Heart right ventricle (tissue), 16 donors: ENCODE measurements at regions not wholly inside any gene's neighbourhood (a gene's known extent, or its start where the extent isn't known, plus 50 kb on each side); places are given as distances from the start of the nearest gene placed in this dataset.

Experiments used
- ATAC-seq, 8 donors: fragments of 200-7000 bp; cut with Tn5 transposase; one replicate each; pipeline ENCODE4 v1.9.1; 2020; ENCODE audit warnings: mild to moderate bottlenecking in 8 of 8, moderate library complexity in 8 of 8, moderate number of reproducible peaks in 1 of 8
- DNase-seq, 2 donors: peaks; one replicate each; pipeline ENCODE4 v3.0.0-alpha.2; 2020
- H3K27ac ChIP-seq, 10 donors: fragments of 200-600 bp; sonication (generic) in 2 of 10; one replicate each; pipeline versions ENCODE4 v1.5.0 to v1.8.0; 2020 to 2022; ENCODE audit warnings: mild to moderate bottlenecking in 3 of 10
- H3K27me3 ChIP-seq, 7 donors: fragments of 200-600 bp; one replicate each; pipeline ENCODE4 v1.8.0; 2021 to 2022; ENCODE audit warnings: mild to moderate bottlenecking in 2 of 7
- H3K36me3 ChIP-seq, 9 donors: fragments of 200-600 bp; sonication (generic) in 1 of 9; one replicate each; pipeline versions ENCODE4 v1.5.0 to v1.8.0; 2020 to 2022; ENCODE audit warnings: mild to moderate bottlenecking in 2 of 9
- H3K4me1 ChIP-seq, 9 donors: fragments of 200-600 bp; sonication (generic) in 1 of 9; one replicate each; pipeline versions ENCODE4 v1.5.0 to v1.8.0; 2020 to 2022; ENCODE audit warnings: mild to moderate bottlenecking in 4 of 9
- H3K4me3 ChIP-seq, 10 donors: fragments of 200-600 bp; sonication (generic) in 2 of 10; one replicate each; pipeline versions ENCODE4 v1.5.0 to v1.8.0; 2020 to 2022; ENCODE audit warnings: mild to moderate bottlenecking in 7 of 10, moderate library complexity in 2 of 10
- H3K9me3 ChIP-seq, 11 donors: fragments of 200-600 bp in 10 of 11; sonication (generic) in 2 of 11; one replicate each; pipeline versions ENCODE4 v1.5.0 to v1.8.0; 2013 to 2022; ENCODE audit warnings: mild to moderate bottlenecking in 2 of 11, control low read depth in 1 of 11, moderate library complexity in 1 of 11
- WGBS, 2 donors: extraction: QIAGEN DNeasy Blood & Tissue Kit; methylation state at CpG; one replicate each; pipeline ENCODE4 v1.1.7; 2013; ENCODE audit warnings: inconsistent platforms in 1 of 2; 5-methylcytosine and 5-hydroxymethylcytosine counted together
- intact Hi-C, 10 donors: fragments of 100-400 bp; cut with DNase I; formaldehyde crosslinking; loops; one replicate each; pipeline versions ENCODE4 v1.11.1 to v1.14.2; 2022
- TF ChIP-seq, protein P1 (sequence below), 9 donors: fragments of 200-600 bp; sonication (generic) in 2 of 9; IDR thresholded peaks; one replicate each; pipeline versions ENCODE4 v1.5.0 to v1.8.0; 2021 to 2022; ENCODE audit warnings: antibody characterized with exemption in 9 of 9, mild to moderate bottlenecking in 5 of 9, moderate library complexity in 1 of 9
- donor health status: Arrhythmogenic right ventricular cardiomyopathy.
- donor health status: ischemic (EF 13 %, LVEDD 7.1; RV severe dilation, severe dysfunction).
- donor health status: healthy with polysubstance abuse.
- donor health status: DM: no; HTN: yes; CAD: no.
- donor health status: DM: no; HTN: no; CAD: no.
- donor health status: ischemic (EF 25% LVEDD 6.9; RV normal size, moderate dysfunction).
- donor health status: ischemic (EF 25% LVEDD 5.7; RV mildly dilated, moderate dysfunction).
- donor health status: healthy.
- donor health status: DM: yes; HTN: yes; CAD: no.
- donor health status: Ischemic cardiomyopathy.
- donor health status: ischemic (EF 35%, LVEDD 5.7; RV mildly dilated, moderate dysfunction).
- donor health status: nonischemic (EF 11% LVEDD 7.7; RV severe dilation, severe dysfunction).
- donor health status: DM: yes; HTN: yes; CAD: no.
- donor health status: PGD.
- donor health status: ischemic (EF 29% LVEDD 5.4; RV normal size, mild dysfunction).
- donor health status: nonischemic (EF 23%, LVEDD 6.1; RV moderate dilation, normal function).

DNA sequence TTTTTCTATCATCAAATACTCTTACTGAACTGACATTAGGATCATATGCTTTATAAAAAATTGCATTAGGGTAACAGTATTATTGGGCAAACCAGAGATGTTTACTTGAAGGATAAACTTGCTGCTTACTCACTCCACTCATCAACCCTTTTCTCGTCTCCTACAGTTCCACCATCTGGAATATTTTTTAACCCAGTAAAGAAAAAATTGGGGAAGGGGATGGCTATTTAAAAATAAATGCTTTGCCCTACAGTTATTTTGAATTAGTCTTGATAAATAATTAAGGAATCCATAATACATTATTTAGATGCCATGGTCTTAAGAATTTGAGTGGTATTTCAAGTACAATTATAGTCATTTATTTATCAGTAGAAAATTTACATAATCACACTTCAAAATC lies 225.8 kb downstream of the MEF2C start:
- intact Hi-C loops: no loop called here
- WGBS, 2 donors: 63 to 71% methylated on average over 1 of the region's 1 CpG
- H3K27me3 ChIP-seq: peaks cover 0 to 100% (median 88%) of the 10 kb centered on the region in 7 donors

DNA sequence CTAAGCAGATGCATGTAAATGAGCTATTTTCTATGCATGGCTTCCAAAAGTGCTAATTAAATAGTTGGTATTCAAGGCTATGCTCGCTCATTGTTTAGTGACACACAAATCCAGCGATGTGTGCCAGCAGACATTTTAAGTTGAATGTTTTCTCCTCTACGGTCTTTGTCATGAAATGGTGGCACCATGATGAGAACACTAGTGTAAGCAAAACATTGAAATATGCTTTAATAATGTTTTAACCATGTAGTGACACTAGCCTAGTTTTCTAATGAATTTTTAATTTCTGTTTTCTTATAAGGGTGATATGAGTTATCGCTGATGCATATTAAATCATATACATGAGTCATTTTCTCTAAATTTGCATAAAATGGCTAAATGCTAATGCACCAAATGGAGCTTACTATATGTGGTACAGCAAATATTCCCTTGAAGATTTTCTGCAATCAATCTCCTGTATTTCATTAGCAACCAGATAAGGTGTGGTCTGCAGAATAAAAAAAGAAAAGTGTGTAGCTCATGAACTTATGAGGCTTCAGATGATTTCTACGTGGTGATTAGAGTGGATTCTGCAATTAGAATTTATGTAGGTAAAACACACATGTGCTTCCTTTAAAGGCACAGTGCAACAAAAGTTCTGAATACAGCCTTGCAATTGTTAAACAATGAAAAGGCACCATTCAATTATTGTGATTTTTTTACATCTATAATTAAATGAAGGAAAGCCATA lies 226.6 kb downstream of the MEF2C start:
- no peak overlapping the region for H3K4me3 ChIP-seq
- DNase-seq (no peak), ATAC-seq (no peak)
- H3K27ac ChIP-seq: no peak overlapping the region
- intact Hi-C loops: no loop called here
- 72 to 75% methylated on average over 5 of the region's 5 CpGs for WGBS, 2 donors
- H3K9me3 ChIP-seq: no peaks in the 10 kb centered on the region
- TF ChIP-seq, protein P1, sequence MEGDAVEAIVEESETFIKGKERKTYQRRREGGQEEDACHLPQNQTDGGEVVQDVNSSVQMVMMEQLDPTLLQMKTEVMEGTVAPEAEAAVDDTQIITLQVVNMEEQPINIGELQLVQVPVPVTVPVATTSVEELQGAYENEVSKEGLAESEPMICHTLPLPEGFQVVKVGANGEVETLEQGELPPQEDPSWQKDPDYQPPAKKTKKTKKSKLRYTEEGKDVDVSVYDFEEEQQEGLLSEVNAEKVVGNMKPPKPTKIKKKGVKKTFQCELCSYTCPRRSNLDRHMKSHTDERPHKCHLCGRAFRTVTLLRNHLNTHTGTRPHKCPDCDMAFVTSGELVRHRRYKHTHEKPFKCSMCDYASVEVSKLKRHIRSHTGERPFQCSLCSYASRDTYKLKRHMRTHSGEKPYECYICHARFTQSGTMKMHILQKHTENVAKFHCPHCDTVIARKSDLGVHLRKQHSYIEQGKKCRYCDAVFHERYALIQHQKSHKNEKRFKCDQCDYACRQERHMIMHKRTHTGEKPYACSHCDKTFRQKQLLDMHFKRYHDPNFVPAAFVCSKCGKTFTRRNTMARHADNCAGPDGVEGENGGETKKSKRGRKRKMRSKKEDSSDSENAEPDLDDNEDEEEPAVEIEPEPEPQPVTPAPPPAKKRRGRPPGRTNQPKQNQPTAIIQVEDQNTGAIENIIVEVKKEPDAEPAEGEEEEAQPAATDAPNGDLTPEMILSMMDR (IDR thresholded peaks at IDR 0.05): no peak
- H3K36me3 ChIP-seq: no peaks in the 10 kb centered on the region
- H3K4me1 ChIP-seq: peaks cover 0 to 16% (median 9%) of the 10 kb centered on the region in 9 donors
- H3K27me3 ChIP-seq: peaks cover 0 to 100% (median 81%) of the 10 kb centered on the region in 7 donors

More for the DNA sequence above, 225.8 kb downstream of the MEF2C start:
- Histone ChIP-seq H3K36me3 (no peaks in the 10 kb centered on the region), H3K27ac (no peak overlapping the region), H3K9me3 (no peaks in the 10 kb centered on the region), H3K4me1 (peaks cover 0 to 19% (median 10%) of the 10 kb centered on the region in 9 donors), H3K4me3 (no peak overlapping the region)
- TF ChIP-seq, protein P1 (IDR thresholded peaks at IDR 0.05): no peak
- DNase-seq (no peak), ATAC-seq (no peak)

DNA sequence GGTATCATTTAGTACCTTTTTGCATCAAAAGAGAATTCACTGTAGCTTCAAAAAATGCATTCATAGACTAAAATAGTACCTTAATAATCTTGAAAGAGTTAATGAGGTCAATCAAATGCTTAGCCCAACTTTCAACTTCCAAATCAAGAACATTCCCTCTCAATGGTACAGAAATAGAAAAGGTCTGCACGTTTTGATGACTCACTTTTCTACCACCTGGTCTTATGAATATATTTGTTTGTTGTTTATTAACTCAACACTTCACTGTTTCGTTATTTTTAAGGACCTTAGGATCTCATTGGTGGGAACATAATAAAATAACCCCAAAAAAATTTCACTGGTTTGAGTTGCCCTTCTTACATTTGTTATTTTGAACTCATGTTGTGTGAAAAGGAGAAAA lies 229.5 kb downstream of the MEF2C start:
- ATAC-seq (no peak), DNase-seq (no peak)
- Histone ChIP-seq H3K4me3 (no peak overlapping the region), H3K9me3 (no peaks in the 10 kb centered on the region), H3K27me3 (peaks cover 0 to 100% (median 71%) of the 10 kb centered on the region in 7 donors), H3K4me1 (no peaks in the 10 kb centered on the region), H3K36me3 (no peaks in the 10 kb centered on the region), H3K27ac (no peak overlapping the region)
- intact Hi-C loops: no loop called here
- TF ChIP-seq, protein P1 (IDR thresholded peaks at IDR 0.05): no peak
- 35 to 37% methylated on average over 2 of the region's 2 CpGs for WGBS, 2 donors

DNA sequence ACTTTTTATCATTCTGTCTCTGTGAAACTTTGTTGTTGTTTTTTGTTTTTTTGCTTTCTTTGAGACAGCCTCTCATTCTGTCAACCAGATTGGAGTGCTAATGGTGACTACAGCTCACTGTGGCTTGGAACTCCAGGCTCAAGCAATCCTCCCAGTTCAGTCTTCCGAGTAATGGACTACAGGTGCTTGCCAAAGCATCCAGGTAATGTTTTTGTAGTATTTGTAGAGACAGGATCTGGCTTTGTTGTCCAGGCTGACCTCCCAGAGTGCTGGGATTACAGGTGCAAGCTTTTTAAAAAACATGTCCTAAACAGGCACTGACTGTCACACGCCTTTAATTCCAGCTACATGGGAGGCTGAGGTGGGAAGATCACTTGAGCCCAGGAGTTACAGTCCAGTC lies 235.1 kb downstream of the MEF2C start:
- H3K4me3 ChIP-seq: no peak overlapping the region
- intact Hi-C loops: no loop called here
- TF ChIP-seq, protein P1 (IDR thresholded peaks at IDR 0.05): no peak
- no peak overlapping the region for H3K27ac ChIP-seq
- DNase-seq (no peak), ATAC-seq (no peak)
- H3K9me3 ChIP-seq: peaks cover 0 to 6% (median 0%) of the 10 kb centered on the region in 11 donors
- H3K4me1 ChIP-seq: no peaks in the 10 kb centered on the region
- peaks cover 0 to 77% (median 45%) of the 10 kb centered on the region in 7 donors for H3K27me3 ChIP-seq
- no peaks in the 10 kb centered on the region for H3K36me3 ChIP-seq
- whole genome bisulfite sequencing, 2 donors: 71 to 89% methylated on average over 2 of the region's 2 CpGs
